ENCODE measurements at regions not wholly inside any gene's neighbourhood (a gene's known extent, or its start where the extent isn't known, plus 50 kb on each side); places are given as distances from the start of the nearest gene placed in this dataset.

DNA sequence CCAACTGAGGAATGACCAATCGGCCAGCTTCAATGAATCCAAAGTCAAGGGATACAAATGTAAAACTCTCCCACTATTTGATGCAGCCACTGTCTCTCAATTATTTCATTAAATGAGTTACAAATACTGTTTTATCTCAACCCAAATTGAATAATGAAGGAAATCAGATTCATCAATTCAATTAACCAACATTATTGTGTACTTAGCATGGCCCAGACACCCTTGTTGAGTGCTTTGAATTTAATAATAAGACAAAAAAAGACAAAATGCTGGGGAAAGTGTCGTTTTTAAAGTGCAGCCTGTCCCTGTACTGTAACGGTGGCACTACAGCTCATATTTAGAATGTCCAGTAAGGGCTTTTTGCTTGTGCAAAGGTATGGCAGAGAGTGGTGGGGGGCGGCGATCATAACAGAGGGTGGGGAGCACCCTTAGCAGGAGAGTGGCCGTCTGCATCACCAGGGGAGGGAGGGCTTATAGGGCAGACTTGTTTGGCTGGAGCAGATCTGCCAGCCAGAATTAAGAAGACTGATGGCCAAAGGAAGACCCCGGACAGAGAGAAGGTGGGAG lies 123.8 kb upstream of the GALNT2 start:
- no peak overlapping the region for H3K4me3 Mint-ChIP-seq
- no peaks in the 10 kb centered on the region for H3K4me1 Mint-ChIP-seq (ENCODE audit: low read depth)
- no peak overlapping the region for H3K27ac Mint-ChIP-seq
- H3K36me3 Mint-ChIP-seq (ENCODE audit: insufficient read depth in 2 of 2), result no peaks in the 10 kb centered on the region
- ATAC-seq (replicated peaks in 1 of 2), result no peak
- no peak for DNase-seq
- peaks cover 11% of the 10 kb centered on the region for H3K27me3 Mint-ChIP-seq (ENCODE audit: low read depth)
- H3K9me3 Mint-ChIP-seq, result no peaks in the 10 kb centered on the region

DNA sequence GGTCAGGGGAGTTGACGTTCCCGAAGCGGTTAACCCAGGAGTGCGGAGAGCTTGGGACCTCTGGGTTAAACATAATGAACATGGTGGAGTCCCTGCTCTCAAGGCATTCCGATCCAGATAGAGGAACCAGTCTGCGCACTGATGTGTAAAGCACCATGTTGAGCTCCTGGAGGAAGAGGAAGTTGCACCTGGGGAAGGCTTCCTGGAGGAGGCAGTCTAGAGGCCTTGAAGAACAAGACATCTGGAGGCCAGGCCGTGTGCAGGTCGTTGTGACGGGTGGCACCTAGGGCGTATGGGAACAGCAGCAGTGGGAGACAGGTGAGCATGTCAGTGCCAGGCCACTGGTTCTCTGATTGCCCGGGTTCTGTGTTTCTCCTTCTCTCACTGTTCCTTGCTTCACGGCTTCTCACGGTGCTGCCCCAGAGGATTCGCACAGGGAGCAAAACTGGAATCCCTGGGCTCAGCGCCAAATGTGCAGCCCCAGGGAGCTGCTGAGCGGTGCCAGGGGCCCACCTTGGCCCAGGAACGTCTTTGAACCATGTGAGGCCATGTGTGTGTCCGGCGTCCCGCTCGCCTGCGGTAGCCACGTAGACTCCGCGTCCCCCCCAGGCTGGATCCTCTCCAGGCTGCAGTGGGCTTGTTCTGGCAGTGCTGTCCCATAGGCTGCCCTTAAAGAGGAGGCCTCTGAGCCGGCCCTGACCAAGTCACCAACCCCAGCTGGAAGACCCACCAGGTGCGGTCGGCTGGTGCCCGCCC lies 122.9 kb upstream of the GALNT2 start:
- Mint-ChIP-seq H3K27ac (no peak overlapping the region), H3K4me1 (ENCODE audit: low read depth) (no peaks in the 10 kb centered on the region), H3K4me3 (no peak overlapping the region), H3K36me3 (ENCODE audit: insufficient read depth in 2 of 2) (no peaks in the 10 kb centered on the region), H3K27me3 (ENCODE audit: low read depth) (peaks cover 11% of the 10 kb centered on the region), H3K9me3 (no peaks in the 10 kb centered on the region)
- no peak for ATAC-seq (replicated peaks in 1 of 2)
- no peak for DNase-seq

DNA sequence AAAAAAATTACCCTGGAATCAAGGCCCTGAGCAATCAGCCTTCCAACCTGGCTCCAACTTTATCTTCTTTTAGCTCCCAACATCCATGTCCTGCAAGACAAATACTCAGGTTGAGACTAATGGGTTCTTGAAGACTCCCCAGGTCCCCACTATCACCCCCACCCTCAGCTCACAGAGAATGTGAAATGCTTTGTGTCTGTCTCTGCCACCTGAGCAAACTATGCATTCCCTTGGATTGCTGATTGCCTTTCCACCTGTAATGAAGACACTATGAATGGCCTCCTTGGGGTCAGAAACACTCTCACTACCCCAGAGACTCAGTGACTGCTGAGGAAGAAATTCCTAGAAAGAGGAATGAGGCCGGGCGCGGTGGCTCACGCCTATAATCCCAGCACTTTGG lies 121.2 kb upstream of the GALNT2 start:
- H3K4me3 Mint-ChIP-seq, result no peak overlapping the region
- H3K36me3 Mint-ChIP-seq (ENCODE audit: insufficient read depth in 2 of 2), result no peaks in the 10 kb centered on the region
- H3K9me3 Mint-ChIP-seq, result no peaks in the 10 kb centered on the region
- DNase-seq (no peak), ATAC-seq (replicated peaks in 1 of 2) (no peak)
- no peaks in the 10 kb centered on the region for H3K4me1 Mint-ChIP-seq (ENCODE audit: low read depth)
- no peak overlapping the region for H3K27ac Mint-ChIP-seq
- H3K27me3 Mint-ChIP-seq (ENCODE audit: low read depth), result no peaks in the 10 kb centered on the region

DNA sequence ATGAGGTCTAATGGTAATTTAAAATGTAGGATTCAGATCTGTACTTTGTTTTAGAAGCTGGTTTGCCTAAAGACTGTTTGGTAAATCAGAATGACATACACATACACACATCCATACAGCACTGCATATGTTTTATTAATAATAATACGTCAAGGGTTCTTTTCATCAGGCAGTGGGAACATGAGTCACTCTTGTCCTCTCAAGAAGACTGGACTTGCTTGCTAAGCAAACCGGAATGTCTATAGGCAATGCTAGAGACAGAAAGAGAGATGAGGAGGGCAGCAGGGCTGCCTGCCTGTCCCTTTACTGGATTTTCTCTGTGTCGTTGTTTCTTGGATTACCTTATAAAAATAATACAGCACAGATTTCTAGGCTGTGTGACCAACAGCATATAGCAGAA lies 119.1 kb upstream of the GALNT2 start:
- Mint-ChIP-seq H3K36me3 (ENCODE audit: insufficient read depth in 2 of 2) (peaks cover 0 to 1% of the 10 kb centered on the region in 2 donors), H3K27me3 (ENCODE audit: low read depth) (no peaks in the 10 kb centered on the region), H3K27ac (no peak overlapping the region), H3K9me3 (no peaks in the 10 kb centered on the region), H3K4me3 (no peak overlapping the region), H3K4me1 (ENCODE audit: low read depth) (no peaks in the 10 kb centered on the region)
- DNase-seq (no peak), ATAC-seq (replicated peaks in 1 of 2) (no peak)

DNA sequence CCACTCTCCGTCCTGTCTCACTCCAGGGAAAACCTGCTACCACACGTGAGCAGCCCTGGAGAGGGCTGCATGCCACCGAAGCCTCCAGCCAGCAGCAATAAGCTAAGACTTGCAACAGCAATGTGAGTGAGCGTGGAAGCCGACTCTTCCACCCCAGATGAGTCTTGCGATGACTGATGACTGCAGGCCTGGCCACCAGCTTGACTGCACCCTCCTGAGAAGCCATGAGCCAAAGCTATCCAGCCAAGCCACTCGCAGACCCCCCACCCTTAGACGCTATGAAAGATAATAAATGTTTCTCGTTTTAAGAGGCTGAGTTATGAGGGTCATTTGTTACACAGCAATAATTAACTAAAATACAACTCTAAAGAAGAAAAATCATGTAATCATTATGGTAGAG lies 118.6 kb upstream of the GALNT2 start:
- ATAC-seq (replicated peaks in 1 of 2) (no peak), DNase-seq (no peak)
- H3K36me3 Mint-ChIP-seq (ENCODE audit: insufficient read depth in 2 of 2), result peaks cover 0 to 1% of the 10 kb centered on the region in 2 donors
- H3K4me1 Mint-ChIP-seq (ENCODE audit: low read depth), result peaks cover 4% of the 10 kb centered on the region
- no peak overlapping the region for H3K27ac Mint-ChIP-seq
- H3K27me3 Mint-ChIP-seq (ENCODE audit: low read depth), result no peaks in the 10 kb centered on the region
- H3K4me3 Mint-ChIP-seq, result no peak overlapping the region
- no peaks in the 10 kb centered on the region for H3K9me3 Mint-ChIP-seq

DNA sequence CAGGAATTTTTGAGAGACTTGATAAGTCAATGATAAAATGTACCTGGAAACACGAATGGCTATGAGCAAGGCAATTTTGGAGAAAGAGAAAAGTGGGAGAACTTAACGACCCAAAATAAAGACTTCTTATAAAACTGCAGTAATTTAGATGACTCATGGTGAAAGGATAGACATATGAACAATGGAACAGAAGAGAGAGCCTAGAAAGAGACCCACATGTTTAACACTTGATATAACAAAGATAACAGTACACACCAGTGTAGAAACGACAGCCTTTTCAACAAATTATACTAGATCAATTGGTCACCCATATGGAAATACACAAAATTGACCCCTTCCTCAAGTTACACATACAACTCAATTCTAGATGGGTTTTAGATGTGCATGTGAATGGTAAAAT lies 117.5 kb upstream of the GALNT2 start:
- H3K4me3 Mint-ChIP-seq, result no peak overlapping the region
- peaks cover 12% of the 10 kb centered on the region for H3K4me1 Mint-ChIP-seq (ENCODE audit: low read depth)
- H3K27ac Mint-ChIP-seq, result no peak overlapping the region
- ATAC-seq (replicated peaks in 1 of 2) (no peak), DNase-seq (no peak)
- H3K9me3 Mint-ChIP-seq, result no peaks in the 10 kb centered on the region
- H3K36me3 Mint-ChIP-seq (ENCODE audit: insufficient read depth in 2 of 2), result peaks cover 0 to 1% of the 10 kb centered on the region in 2 donors
- H3K27me3 Mint-ChIP-seq (ENCODE audit: low read depth), result no peaks in the 10 kb centered on the region

DNA sequence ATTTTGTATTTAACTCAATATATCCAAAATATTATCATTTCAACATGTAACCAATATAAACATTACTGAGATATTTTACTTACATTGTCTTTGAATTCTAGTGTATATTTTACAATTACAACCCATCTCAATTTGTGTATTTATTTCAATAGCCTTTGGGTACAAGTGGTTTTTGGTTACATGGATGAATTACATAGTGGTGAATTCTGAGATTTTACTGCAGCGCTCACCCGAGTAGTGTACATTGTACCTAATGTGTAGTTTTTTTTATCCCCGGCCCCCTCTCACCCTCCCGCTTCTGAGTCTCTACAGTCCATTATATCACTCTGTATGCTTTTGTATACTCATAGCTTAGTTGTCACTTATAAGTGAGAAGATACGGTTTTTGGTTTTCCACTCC lies 117.0 kb upstream of the GALNT2 start:
- no peak for DNase-seq
- no peaks in the 10 kb centered on the region for H3K27me3 Mint-ChIP-seq (ENCODE audit: low read depth)
- H3K4me1 Mint-ChIP-seq (ENCODE audit: low read depth), result peaks cover 12% of the 10 kb centered on the region
- no peak overlapping the region for H3K4me3 Mint-ChIP-seq
- no peak for ATAC-seq (replicated peaks in 1 of 2)
- no peak overlapping the region for H3K27ac Mint-ChIP-seq
- peaks cover 0 to 1% of the 10 kb centered on the region in 2 donors for H3K36me3 Mint-ChIP-seq (ENCODE audit: insufficient read depth in 2 of 2)
- H3K9me3 Mint-ChIP-seq, result no peaks in the 10 kb centered on the region

DNA sequence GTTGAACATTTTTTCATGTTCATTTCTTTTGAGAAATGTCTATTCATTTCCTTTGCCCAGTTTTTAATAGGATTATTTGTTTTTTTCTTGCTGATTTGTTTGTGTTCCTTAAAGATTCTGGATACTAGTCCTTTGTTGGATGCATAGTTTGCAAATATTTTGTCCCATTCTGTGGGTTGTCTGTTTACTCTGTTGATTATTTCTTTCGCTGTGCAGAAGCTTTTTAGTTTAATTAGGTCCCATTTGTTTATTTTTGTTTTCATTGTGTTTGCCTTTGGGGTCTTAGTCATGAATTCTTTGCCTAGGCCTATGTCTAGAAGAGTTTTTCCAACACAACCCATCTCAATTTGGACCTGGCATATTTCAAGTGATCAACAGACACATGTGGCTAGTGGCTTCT lies 116.1 kb upstream of the GALNT2 start:
- H3K9me3 Mint-ChIP-seq, result peaks cover 0 to 2% of the 10 kb centered on the region in 2 donors
- H3K4me1 Mint-ChIP-seq (ENCODE audit: low read depth), result peaks cover 12% of the 10 kb centered on the region
- H3K27me3 Mint-ChIP-seq (ENCODE audit: low read depth), result no peaks in the 10 kb centered on the region
- no peak overlapping the region for H3K4me3 Mint-ChIP-seq
- no peak for DNase-seq
- H3K27ac Mint-ChIP-seq, result no peak overlapping the region
- peaks cover 0 to 1% of the 10 kb centered on the region in 2 donors for H3K36me3 Mint-ChIP-seq (ENCODE audit: insufficient read depth in 2 of 2)
- ATAC-seq (replicated peaks in 1 of 2), result no peak

DNA sequence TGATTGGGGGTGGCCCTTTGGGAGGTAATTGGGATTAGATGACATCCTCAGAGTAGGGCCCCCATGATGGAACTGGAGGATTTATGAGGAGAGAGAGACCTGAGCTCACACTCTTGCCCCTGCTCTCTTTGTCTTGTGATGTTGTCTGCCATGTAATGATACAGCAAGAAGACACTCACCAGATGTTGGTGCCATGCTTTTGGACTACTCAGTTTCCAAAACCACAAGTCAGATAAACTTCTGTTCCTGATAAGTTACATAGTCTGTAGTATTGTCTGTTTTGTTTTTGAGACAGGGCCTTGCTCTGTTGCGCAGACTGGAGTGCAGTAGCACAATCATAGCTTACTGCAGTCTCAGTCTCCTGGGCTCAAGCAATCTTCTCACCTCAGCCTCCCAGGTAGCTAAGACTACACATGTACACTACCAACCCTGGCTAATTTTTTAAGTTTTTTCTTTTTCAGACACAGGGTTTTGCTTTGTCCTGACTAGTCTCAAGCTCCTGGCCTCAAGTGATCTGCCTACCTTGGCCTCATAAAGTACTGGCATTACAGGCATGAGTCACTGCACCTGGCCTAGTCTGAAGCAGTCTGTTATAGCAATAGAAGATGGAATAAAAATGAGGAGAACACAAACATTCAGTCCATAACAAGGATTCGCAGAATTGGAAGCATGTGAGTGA lies 115.0 kb upstream of the GALNT2 start:
- H3K9me3 Mint-ChIP-seq, result peaks cover 0 to 2% of the 10 kb centered on the region in 2 donors
- DNase-seq (no peak), ATAC-seq (replicated peaks in 1 of 2) (no peak)
- no peak overlapping the region for H3K4me3 Mint-ChIP-seq
- peaks cover 0 to 1% of the 10 kb centered on the region in 2 donors for H3K36me3 Mint-ChIP-seq (ENCODE audit: insufficient read depth in 2 of 2)
- peaks cover 12% of the 10 kb centered on the region for H3K4me1 Mint-ChIP-seq (ENCODE audit: low read depth)
- no peak overlapping the region for H3K27ac Mint-ChIP-seq
- H3K27me3 Mint-ChIP-seq (ENCODE audit: low read depth), result no peaks in the 10 kb centered on the region

DNA sequence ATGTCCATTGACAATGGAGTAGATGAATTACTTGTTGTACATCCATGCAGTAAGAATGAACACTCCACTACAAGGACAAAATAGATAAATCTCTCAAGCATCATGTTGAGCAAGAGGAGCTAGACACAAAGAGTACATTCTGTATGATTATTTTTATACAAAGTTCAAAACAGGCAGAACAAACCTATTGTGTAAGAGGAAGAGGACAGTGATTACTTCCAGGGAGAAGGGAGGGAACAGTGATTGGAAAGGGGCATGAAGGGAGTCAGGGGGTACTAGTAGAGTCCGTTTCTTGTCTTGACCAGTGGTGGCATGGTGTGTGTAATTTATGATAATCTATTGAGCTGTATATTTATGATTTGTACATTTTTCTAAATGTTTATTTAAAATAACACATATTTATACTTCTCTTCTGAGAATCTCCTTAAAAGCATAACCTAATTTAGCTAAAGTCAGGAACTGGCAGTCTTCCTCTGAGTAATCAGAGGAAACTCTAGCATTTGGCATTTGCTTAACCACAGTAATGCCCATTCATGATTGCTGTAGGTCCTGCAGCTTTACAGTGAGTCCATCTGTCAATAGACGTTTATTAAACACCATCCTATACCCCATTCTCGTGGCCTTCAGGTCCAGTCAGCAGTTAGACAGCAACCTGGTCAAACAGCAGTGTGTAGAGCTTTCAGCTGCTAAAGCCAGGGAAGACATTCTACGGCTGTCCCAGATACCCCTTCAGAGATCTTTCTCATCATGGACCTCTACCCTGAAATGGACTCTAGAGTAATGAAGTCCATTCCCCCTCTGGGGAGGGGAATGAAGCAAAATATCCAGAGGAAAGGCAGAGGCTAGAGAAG lies 114.1 kb upstream of the GALNT2 start:
- no peak overlapping the region for H3K27ac Mint-ChIP-seq
- no peak overlapping the region for H3K4me3 Mint-ChIP-seq
- H3K36me3 Mint-ChIP-seq (ENCODE audit: insufficient read depth in 2 of 2), result peaks cover 2 to 3% of the 10 kb centered on the region in 2 donors
- H3K4me1 Mint-ChIP-seq (ENCODE audit: low read depth), result peaks cover 12% of the 10 kb centered on the region
- DNase-seq (no peak), ATAC-seq (replicated peaks in 1 of 2) (no peak)
- H3K9me3 Mint-ChIP-seq, result peaks cover 0 to 5% of the 10 kb centered on the region in 2 donors
- H3K27me3 Mint-ChIP-seq (ENCODE audit: low read depth), result no peaks in the 10 kb centered on the region

DNA sequence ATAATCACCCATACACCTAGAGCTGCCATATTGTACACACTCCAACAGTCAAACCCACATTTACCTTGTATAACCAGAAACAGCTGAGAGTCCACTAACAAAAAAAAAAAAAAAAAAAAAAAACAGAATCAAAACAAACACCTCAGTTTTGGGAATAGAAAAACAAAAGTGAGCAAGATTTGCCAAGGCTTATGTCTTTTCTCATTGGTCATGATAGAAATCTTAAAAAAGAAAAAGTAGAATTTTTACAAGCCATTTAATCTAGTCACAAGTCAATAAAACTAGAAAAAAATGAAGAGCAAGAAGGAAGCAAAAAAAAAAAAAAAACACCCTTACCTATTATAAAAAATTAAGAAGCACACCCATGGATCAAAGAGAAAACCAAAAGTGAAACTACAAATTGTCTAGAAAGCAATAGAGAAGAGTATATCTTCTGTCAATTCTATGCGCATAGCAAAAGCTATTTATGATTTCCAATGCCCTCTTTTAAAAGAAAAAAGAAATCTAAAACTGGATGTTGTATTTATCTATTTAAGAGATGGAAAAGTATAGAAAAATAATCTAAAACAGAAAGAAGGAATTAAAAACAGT lies 113.2 kb upstream of the GALNT2 start:
- Mint-ChIP-seq H3K4me1 (ENCODE audit: low read depth) (peaks cover 12% of the 10 kb centered on the region), H3K36me3 (ENCODE audit: insufficient read depth in 2 of 2) (peaks cover 3 to 4% of the 10 kb centered on the region in 2 donors), H3K9me3 (peaks cover 1 to 5% of the 10 kb centered on the region in 2 donors), H3K27me3 (ENCODE audit: low read depth) (no peaks in the 10 kb centered on the region), H3K27ac (no peak overlapping the region), H3K4me3 (peak overlapping the region in 1 of 2 donors; percentile 33)
- no peak for ATAC-seq (replicated peaks in 1 of 2)
- DNase-seq, result no peak

DNA sequence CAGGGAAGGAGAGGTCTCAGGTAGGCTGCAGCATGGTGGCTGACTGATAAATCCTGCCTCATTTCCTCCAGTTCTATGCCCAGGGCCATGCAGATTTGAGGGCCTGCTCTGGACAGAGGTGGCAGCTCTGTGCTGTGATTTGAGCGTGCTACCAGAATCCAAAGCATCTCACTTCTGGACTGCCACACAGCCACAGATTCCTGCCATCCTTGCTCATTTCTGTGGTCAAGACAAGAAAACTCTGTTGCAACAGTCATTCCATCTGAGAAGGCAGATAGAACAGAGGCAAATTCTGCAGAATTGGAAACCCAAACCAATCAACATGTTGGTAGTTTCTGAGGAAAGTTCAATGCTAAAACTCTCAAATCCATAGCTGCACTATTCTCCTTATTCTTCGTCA lies 102.8 kb upstream of the GALNT2 start:
- peaks cover 23% of the 10 kb centered on the region for H3K27me3 Mint-ChIP-seq (ENCODE audit: low read depth)
- no peaks in the 10 kb centered on the region for H3K36me3 Mint-ChIP-seq (ENCODE audit: insufficient read depth in 2 of 2)
- ATAC-seq (replicated peaks in 1 of 2), result no peak
- H3K4me1 Mint-ChIP-seq (ENCODE audit: low read depth), result no peaks in the 10 kb centered on the region
- H3K27ac Mint-ChIP-seq, result no peak overlapping the region
- DNase-seq, result no peak
- no peak overlapping the region for H3K4me3 Mint-ChIP-seq
- no peaks in the 10 kb centered on the region for H3K9me3 Mint-ChIP-seq
